B cell (primary cell): ENCODE measurements at regions not wholly inside any gene's neighbourhood (a gene's known extent, or its start where the extent isn't known, plus 50 kb on each side); places are given as distances from the start of the nearest gene placed in this dataset.

Experiments used
- CTCF ChIP-seq: fragments of 200-600 bp; IDR thresholded peaks from one replicate; pipeline ENCODE4 v1.8.0; 2022; ENCODE audit warnings: antibody characterized with exemption, mild to moderate bottlenecking
- EZH2 ChIP-seq: IDR thresholded peaks from 2 replicates; pipeline ENCODE4 v1.6.1; 2012; ENCODE audit warnings: borderline replicate concordance, low read depth, mild to moderate bottlenecking, moderate library complexity, low read length; ENCODE audit not compliant: insufficient read depth, poor library complexity, severe bottlenecking

DNA sequence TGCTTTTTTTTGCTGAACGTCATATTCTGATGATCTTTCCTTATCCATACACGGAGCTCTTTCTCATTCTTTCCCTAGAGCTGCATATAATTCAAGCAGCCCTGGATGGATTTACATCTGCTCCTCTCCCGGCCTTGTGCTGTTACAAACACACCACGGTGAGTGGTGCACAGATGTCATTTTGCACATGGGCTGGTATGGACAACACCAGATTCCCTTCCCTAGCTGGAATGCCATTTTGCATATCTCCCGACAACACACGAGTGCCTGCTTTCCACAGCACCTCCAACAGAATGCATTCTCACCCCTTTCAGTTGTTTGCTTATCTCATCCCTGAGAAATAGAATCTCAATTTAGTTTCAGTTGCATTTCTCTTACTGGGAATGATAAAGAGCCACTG, 69.5 kb upstream of the AFDN start:
- TF ChIP-seq CTCF = no peak
- TF ChIP-seq EZH2 = no peak
